GM23338 (cell line): ENCODE measurements at regions not wholly inside any gene's neighbourhood (a gene's known extent, or its start where the extent isn't known, plus 50 kb on each side); places are given as distances from the start of the nearest gene placed in this dataset.

Source experiments
- ATAC-seq: fragments of 200-7000 bp; cut with Tn5 transposase; 3 replicates; pipeline ENCODE4 v1.9.1; 2020
- DNase-seq: peaks from one replicate; pipeline ENCODE4 v3.0.0-alpha.2; 2015; ENCODE audit warnings: low spot score
- H2AFZ ChIP-seq: fragments of 200-600 bp; sonication (generic); 2 replicates; pipeline ENCODE4 v1.8.0; 2016; ENCODE audit warnings: antibody characterized with exemption, mild to moderate bottlenecking, moderate library complexity
- H3F3A ChIP-seq: fragments of 200-600 bp; sonication (generic); replicated peaks from 2 replicates; pipeline ENCODE4 v1.8.0; 2017; ENCODE audit warnings: antibody characterized with exemption, mixed run types, low read depth
- H3K27ac ChIP-seq: fragments of 200-600 bp; sonication (generic); 2 replicates; pipeline ENCODE4 v1.6.1; 2016; ENCODE audit warnings: low read depth
- H3K27me3 ChIP-seq: fragments of 200-600 bp; sonication (generic); 2 replicates; pipeline ENCODE4 v1.8.0; 2016; ENCODE audit warnings: mild to moderate bottlenecking, mixed run types, moderate library complexity; ENCODE audit not compliant: insufficient read depth
- H3K36me3 ChIP-seq: fragments of 200-600 bp; sonication (generic); 2 replicates; pipeline ENCODE4 v1.8.0; 2016; ENCODE audit warnings: mild to moderate bottlenecking; ENCODE audit not compliant: insufficient read depth
- H3K4me1 ChIP-seq: fragments of 200-600 bp; sonication (generic); 2 replicates; pipeline ENCODE4 v1.8.0; 2016; ENCODE audit warnings: mild to moderate bottlenecking, moderate library complexity; ENCODE audit not compliant: insufficient read depth
- H3K4me2 ChIP-seq: fragments of 200-600 bp; sonication (generic); 2 replicates; pipeline ENCODE4 v1.7.1; 2017; ENCODE audit warnings: mixed run types
- H3K4me3 ChIP-seq: fragments of 200-600 bp; sonication (generic); 2 replicates; pipeline ENCODE4 v1.6.1; 2016; ENCODE audit warnings: mixed run types
- H3K79me2 ChIP-seq: fragments of 200-600 bp; sonication (generic); replicated peaks from 2 replicates; pipeline ENCODE4 v1.8.0; 2017; ENCODE audit warnings: mild to moderate bottlenecking; ENCODE audit not compliant: insufficient read depth
- H3K9me2 ChIP-seq: fragments of 200-600 bp; sonication (generic); 2 replicates; pipeline ENCODE4 v1.8.0; 2017; ENCODE audit not compliant: insufficient read depth
- H4K20me1 ChIP-seq: fragments of 200-600 bp; sonication (generic); replicated peaks from 2 replicates; pipeline ENCODE4 v1.8.0; 2017; ENCODE audit warnings: mild to moderate bottlenecking; ENCODE audit not compliant: insufficient read depth
- H3K27ac Mint-ChIP-seq: 2 replicates; pipeline ENCODE4 v1.8.0; 2020; ENCODE audit warnings: inconsistent platforms, mild to moderate bottlenecking, moderate library complexity, mixed read lengths
- H3K27me3 Mint-ChIP-seq: 3 replicates; pipeline ENCODE4 v1.8.0; 2022; ENCODE audit warnings: low read depth, mild to moderate bottlenecking, moderate library complexity, mixed read lengths, inconsistent platforms; ENCODE audit not compliant: insufficient read depth, poor library complexity
- H3K36me3 Mint-ChIP-seq: 3 replicates; pipeline ENCODE4 v1.8.0; 2021; ENCODE audit warnings: low read depth, mild to moderate bottlenecking, inconsistent platforms, moderate library complexity, mixed read lengths
- H3K4me1 Mint-ChIP-seq: 3 replicates; pipeline ENCODE4 v1.8.0; 2020; ENCODE audit warnings: mild to moderate bottlenecking, inconsistent platforms, mixed read lengths
- H3K4me3 Mint-ChIP-seq: 3 replicates; pipeline ENCODE4 v1.8.0; 2021; ENCODE audit warnings: moderate library complexity, mild to moderate bottlenecking, inconsistent platforms, mixed read lengths
- H3K9me3 Mint-ChIP-seq: 3 replicates; pipeline ENCODE4 v1.8.0; 2020; ENCODE audit warnings: moderate library complexity, mild to moderate bottlenecking, inconsistent platforms, mixed read lengths
- CREB1 ChIP-seq: fragments of 250-450 bp; sonication (Bioruptor Pico); IDR thresholded peaks from 2 replicates; pipeline ENCODE4 v1.5.0; 2020; ENCODE audit warnings: low read depth, mild to moderate bottlenecking, moderate library complexity
- ETS1 ChIP-seq: IDR thresholded peaks from 2 replicates; pipeline ENCODE4 v1.6.1; 2016; ENCODE audit warnings: antibody characterized with exemption
- EZH2 ChIP-seq: fragments of 200-600 bp; sonication (generic); IDR thresholded peaks from one replicate; pipeline ENCODE4 v1.8.0; 2017; ENCODE audit warnings: antibody characterized with exemption, mild to moderate bottlenecking, low read depth; ENCODE audit not compliant: unreplicated experiment
- EZH2phosphoT487 ChIP-seq: fragments of 200-600 bp; sonication (generic); IDR thresholded peaks from one replicate; pipeline ENCODE4 v1.8.1; 2018; ENCODE audit warnings: antibody characterized with exemption; ENCODE audit not compliant: unreplicated experiment
- JUNB ChIP-seq: IDR thresholded peaks from one replicate; pipeline ENCODE4 v1.6.1; 2016; ENCODE audit warnings: antibody characterized with exemption; ENCODE audit not compliant: unreplicated experiment
- NANOG ChIP-seq: IDR thresholded peaks from 2 replicates; pipeline ENCODE4 v1.6.1; 2016; ENCODE audit warnings: antibody characterized with exemption, borderline replicate concordance
- POLR2AphosphoS5 ChIP-seq: IDR thresholded peaks from 2 replicates; pipeline ENCODE4 v1.6.1; 2016; ENCODE audit warnings: antibody characterized with exemption, low read depth
- STAT1 ChIP-seq: IDR thresholded peaks from one replicate; pipeline ENCODE4 v1.6.1; 2016; ENCODE audit warnings: antibody characterized with exemption; ENCODE audit not compliant: unreplicated experiment
- ZNF114 ChIP-seq: fragments of 250-450 bp; sonication (Bioruptor Pico); IDR thresholded peaks from 2 replicates; pipeline ENCODE4 v1.5.0; 2020; ENCODE audit warnings: mild to moderate bottlenecking, moderate library complexity
- ZNF462 ChIP-seq: fragments of 250-450 bp; sonication (Bioruptor Pico); IDR thresholded peaks from 2 replicates; pipeline ENCODE4 v1.5.0; 2020; ENCODE audit warnings: mild to moderate bottlenecking, moderate library complexity
- TF ChIP-seq, protein P1 (sequence below), 2 experiments: fragments of 200-600 bp in 1 of 2; sonication (generic) in 1 of 2; conservative IDR thresholded peaks; 2 replicates each; pipeline versions ENCODE4 v1.5.1 to v1.6.1; 2016 to 2017; ENCODE audit warnings: antibody characterized with exemption in 2 of 2, low read depth in 2 of 2, mild to moderate bottlenecking in 2 of 2, moderate library complexity in 1 of 2
- TF ChIP-seq, protein P2 (sequence below): IDR thresholded peaks from one replicate; pipeline ENCODE4 v1.6.1; 2018; ENCODE audit warnings: antibody characterized with exemption; ENCODE audit not compliant: unreplicated experiment

DNA sequence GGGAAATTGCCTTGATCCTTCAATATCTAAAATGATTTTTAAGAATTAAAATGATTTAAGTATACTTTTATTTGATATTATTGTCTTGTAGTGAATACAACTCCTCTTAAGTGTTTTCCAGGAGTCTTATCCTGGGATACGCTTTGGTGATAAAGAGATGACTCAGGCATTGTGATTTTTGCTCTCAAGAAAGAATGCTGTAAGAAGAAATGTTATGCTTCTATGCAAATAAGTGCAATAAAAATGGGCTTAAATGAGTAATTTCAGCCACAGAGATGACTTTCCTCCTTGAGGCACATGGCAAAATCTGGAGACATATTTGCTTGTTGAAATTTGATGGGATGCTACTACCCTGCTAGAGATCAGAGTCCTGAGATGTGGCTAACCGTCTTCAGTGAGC is 358.6 kb upstream of the BCHE start (continued):
- TF ChIP-seq STAT1 (no peak), ZNF114 (CRISPR knock-in tag) (no peak), JUNB (no peak), CREB1 (no peak), EZH2phosphoT487 (no peak), EZH2 (no peak), POLR2AphosphoS5 (no peak)
- TF ChIP-seq, protein P1, sequence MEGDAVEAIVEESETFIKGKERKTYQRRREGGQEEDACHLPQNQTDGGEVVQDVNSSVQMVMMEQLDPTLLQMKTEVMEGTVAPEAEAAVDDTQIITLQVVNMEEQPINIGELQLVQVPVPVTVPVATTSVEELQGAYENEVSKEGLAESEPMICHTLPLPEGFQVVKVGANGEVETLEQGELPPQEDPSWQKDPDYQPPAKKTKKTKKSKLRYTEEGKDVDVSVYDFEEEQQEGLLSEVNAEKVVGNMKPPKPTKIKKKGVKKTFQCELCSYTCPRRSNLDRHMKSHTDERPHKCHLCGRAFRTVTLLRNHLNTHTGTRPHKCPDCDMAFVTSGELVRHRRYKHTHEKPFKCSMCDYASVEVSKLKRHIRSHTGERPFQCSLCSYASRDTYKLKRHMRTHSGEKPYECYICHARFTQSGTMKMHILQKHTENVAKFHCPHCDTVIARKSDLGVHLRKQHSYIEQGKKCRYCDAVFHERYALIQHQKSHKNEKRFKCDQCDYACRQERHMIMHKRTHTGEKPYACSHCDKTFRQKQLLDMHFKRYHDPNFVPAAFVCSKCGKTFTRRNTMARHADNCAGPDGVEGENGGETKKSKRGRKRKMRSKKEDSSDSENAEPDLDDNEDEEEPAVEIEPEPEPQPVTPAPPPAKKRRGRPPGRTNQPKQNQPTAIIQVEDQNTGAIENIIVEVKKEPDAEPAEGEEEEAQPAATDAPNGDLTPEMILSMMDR (conservative IDR thresholded peaks at IDR 0.05; ENCODE audit: low read depth in 2 of 2), result no peak

DNA sequence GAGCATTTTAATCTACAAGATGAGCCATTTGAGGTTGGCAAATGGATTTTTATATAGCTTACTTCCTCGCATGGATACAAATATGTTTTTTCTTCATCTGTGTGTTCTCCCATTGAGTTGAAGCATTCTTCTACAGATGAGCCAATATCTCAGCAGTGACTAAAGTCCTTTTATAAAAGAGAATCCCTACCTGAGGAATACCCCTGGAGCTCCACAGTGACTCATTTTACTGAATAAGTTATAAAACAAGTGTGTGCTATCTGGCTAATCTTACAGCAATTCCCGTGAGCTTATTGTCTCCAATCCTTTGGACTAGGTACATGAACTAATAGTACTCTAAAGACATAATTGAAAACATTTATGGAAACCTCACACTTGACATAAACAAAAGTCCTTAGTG is 354.2 kb upstream of the BCHE start:
- no peaks in the 10 kb centered on the region for H3K9me3 Mint-ChIP-seq
- no peak for ATAC-seq
- peaks cover 8% of the 10 kb centered on the region for H3K4me1 ChIP-seq
- no peaks in the 10 kb centered on the region for H3K79me2 ChIP-seq
- no peak overlapping the region for H3K27ac ChIP-seq
- H3K36me3 Mint-ChIP-seq, result no peaks in the 10 kb centered on the region
- H3K27me3 Mint-ChIP-seq, result no peaks in the 10 kb centered on the region
- H2AFZ ChIP-seq, result no peak overlapping the region
- H3K27ac Mint-ChIP-seq, result no peak overlapping the region
- no peak overlapping the region for H3K4me3 Mint-ChIP-seq
- H3K4me2 ChIP-seq, result no peak overlapping the region
- H3K4me3 ChIP-seq, result no peak overlapping the region
- H4K20me1 ChIP-seq, result no peaks in the 10 kb centered on the region
- H3K4me1 Mint-ChIP-seq, result peaks cover 13% of the 10 kb centered on the region; the same call in 2 of the 3 replicates
- no peaks in the 10 kb centered on the region; the same call in 1 of the 2 replicates for H3K9me2 ChIP-seq
- no peaks in the 10 kb centered on the region for H3F3A ChIP-seq
- H3K27me3 ChIP-seq, result no peaks in the 10 kb centered on the region
- DNase-seq, result no peak
- H3K36me3 ChIP-seq, result no peaks in the 10 kb centered on the region
- no peak for TF ChIP-seq EZH2
- TF ChIP-seq ZNF462 (CRISPR knock-in tag), result no peak
- TF ChIP-seq CREB1, result no peak
- TF ChIP-seq ZNF114 (CRISPR knock-in tag), result no peak
- TF ChIP-seq NANOG, result no peak
- TF ChIP-seq, protein P2, sequence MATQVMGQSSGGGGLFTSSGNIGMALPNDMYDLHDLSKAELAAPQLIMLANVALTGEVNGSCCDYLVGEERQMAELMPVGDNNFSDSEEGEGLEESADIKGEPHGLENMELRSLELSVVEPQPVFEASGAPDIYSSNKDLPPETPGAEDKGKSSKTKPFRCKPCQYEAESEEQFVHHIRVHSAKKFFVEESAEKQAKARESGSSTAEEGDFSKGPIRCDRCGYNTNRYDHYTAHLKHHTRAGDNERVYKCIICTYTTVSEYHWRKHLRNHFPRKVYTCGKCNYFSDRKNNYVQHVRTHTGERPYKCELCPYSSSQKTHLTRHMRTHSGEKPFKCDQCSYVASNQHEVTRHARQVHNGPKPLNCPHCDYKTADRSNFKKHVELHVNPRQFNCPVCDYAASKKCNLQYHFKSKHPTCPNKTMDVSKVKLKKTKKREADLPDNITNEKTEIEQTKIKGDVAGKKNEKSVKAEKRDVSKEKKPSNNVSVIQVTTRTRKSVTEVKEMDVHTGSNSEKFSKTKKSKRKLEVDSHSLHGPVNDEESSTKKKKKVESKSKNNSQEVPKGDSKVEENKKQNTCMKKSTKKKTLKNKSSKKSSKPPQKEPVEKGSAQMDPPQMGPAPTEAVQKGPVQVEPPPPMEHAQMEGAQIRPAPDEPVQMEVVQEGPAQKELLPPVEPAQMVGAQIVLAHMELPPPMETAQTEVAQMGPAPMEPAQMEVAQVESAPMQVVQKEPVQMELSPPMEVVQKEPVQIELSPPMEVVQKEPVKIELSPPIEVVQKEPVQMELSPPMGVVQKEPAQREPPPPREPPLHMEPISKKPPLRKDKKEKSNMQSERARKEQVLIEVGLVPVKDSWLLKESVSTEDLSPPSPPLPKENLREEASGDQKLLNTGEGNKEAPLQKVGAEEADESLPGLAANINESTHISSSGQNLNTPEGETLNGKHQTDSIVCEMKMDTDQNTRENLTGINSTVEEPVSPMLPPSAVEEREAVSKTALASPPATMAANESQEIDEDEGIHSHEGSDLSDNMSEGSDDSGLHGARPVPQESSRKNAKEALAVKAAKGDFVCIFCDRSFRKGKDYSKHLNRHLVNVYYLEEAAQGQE, result no peak
- no peak for TF ChIP-seq POLR2AphosphoS5
- no peak for TF ChIP-seq ETS1
- TF ChIP-seq EZH2phosphoT487, result no peak
